Kidney epithelial cell (primary cell): ENCODE measurements at regions not wholly inside any gene's neighbourhood (a gene's known extent, or its start where the extent isn't known, plus 50 kb on each side); places are given as distances from the start of the nearest gene placed in this dataset.

ENCODE experiments used
- DNase-seq: peaks from one replicate; pipeline ENCODE4 v3.0.0-alpha.2; 2010; ENCODE audit warnings: low read depth
- H3K27me3 ChIP-seq: 2 replicates; pipeline ENCODE4 v1.6.0; 2011; ENCODE audit warnings: low read length; ENCODE audit not compliant: control insufficient read depth, insufficient read depth
- H3K36me3 ChIP-seq: 2 replicates; pipeline ENCODE4 v1.5.1; 2011; ENCODE audit warnings: low read length; ENCODE audit not compliant: control insufficient read depth, insufficient read depth
- H3K4me3 ChIP-seq: 2 replicates; pipeline ENCODE4 v1.5.1; 2011; ENCODE audit warnings: low read depth, mild to moderate bottlenecking, control low read depth, low read length
- TF ChIP-seq, protein P1 (sequence below): IDR thresholded peaks from 2 replicates; pipeline ENCODE4 v1.5.1; 2011; ENCODE audit warnings: mild to moderate bottlenecking, moderate library complexity, low read length, control low read depth, inconsistent platforms; ENCODE audit not compliant: insufficient read depth, poor library complexity, severe bottlenecking

- TF ChIP-seq, protein P1, sequence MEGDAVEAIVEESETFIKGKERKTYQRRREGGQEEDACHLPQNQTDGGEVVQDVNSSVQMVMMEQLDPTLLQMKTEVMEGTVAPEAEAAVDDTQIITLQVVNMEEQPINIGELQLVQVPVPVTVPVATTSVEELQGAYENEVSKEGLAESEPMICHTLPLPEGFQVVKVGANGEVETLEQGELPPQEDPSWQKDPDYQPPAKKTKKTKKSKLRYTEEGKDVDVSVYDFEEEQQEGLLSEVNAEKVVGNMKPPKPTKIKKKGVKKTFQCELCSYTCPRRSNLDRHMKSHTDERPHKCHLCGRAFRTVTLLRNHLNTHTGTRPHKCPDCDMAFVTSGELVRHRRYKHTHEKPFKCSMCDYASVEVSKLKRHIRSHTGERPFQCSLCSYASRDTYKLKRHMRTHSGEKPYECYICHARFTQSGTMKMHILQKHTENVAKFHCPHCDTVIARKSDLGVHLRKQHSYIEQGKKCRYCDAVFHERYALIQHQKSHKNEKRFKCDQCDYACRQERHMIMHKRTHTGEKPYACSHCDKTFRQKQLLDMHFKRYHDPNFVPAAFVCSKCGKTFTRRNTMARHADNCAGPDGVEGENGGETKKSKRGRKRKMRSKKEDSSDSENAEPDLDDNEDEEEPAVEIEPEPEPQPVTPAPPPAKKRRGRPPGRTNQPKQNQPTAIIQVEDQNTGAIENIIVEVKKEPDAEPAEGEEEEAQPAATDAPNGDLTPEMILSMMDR: no peak
Measured at GRCh38 chr4:58766763-58767162, 1656.6 kb upstream of the IGFBP7 start.

DNA sequence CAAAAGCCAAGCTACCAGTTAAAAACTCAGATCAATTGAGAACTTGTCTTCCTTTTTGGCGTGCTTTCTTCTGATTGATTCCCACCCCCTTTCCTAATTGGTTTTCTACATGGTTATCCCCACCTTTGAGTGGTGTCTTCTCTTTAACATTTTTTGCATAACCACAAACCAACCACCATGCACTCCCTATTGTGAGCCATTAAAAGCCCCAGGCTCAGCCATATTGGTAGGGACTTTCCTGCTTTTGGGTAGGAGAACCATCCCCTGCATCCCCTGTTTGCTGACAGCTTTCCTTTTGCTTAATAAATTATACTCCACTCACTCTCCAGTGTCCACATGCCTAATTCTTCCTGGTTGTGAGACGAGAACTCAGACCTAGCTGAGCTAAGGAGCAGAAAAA lies 1651.4 kb upstream of the IGFBP7 start:
- no peaks in the 10 kb centered on the region for H3K36me3 ChIP-seq
- no peak for DNase-seq
- TF ChIP-seq, protein P1: no peak
- no peak overlapping the region for H3K4me3 ChIP-seq
- no peaks in the 10 kb centered on the region for H3K27me3 ChIP-seq

More at GRCh38 chr4:58766763-58767162, 1656.6 kb upstream of the IGFBP7 start:
- no peaks in the 10 kb centered on the region for H3K27me3 ChIP-seq
- H3K4me3 ChIP-seq: no peak overlapping the region
- H3K36me3 ChIP-seq: no peaks in the 10 kb centered on the region
- DNase-seq: no peak

DNA sequence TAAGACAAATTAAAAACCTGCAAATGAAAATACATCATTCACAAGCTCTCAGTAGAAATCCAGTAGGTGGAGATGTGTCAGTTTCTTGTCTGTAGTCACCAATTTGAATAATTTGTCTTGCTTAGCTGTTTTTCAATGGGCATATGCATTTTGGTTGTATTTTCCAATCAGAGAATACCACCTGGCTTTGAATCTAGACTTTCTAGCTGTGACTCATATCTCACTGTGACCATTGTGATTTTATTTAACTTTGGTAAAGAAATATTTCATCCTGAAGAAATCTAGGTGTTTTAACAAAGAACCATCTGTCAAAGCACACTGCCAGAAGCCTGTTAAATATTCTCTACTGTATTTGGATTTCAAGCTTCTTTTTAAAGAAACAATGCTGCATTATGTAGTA lies 1650.6 kb upstream of the IGFBP7 start:
- Histone ChIP-seq H3K27me3 (no peaks in the 10 kb centered on the region), H3K4me3 (no peak overlapping the region)

GRCh38 chr4:58760100-58760499 lies 1649.9 kb upstream of the IGFBP7 start:
- no peak overlapping the region for H3K4me3 ChIP-seq
- no peak for DNase-seq
- no peaks in the 10 kb centered on the region for H3K36me3 ChIP-seq
- H3K27me3 ChIP-seq: no peaks in the 10 kb centered on the region
- TF ChIP-seq, protein P1: no peak

More for the DNA sequence above, 1650.6 kb upstream of the IGFBP7 start:
- TF ChIP-seq, protein P1: no peak
- no peak for DNase-seq
- no peaks in the 10 kb centered on the region for H3K36me3 ChIP-seq

DNA sequence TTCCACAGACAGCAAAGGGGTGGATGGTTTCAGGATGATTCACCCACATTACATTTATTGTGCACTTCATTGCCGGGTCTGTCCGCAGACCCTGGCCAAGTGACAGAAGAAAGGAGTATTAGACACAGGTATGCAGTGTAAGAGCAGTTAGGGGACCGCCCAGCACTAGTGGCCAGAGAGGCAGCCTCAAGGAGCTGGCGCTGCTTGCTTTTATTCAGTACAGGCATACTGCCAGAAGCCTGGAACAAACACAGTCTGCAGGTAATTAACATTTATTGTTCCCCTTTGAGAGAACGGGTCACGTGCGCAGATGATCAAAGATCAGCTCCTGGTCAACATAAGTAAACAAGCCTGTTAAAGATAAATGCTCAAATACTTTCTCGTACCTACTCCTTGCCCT lies 1639.0 kb upstream of the IGFBP7 start:
- TF ChIP-seq, protein P1: no peak
- Histone ChIP-seq H3K4me3 (no peak overlapping the region), H3K27me3 (no peaks in the 10 kb centered on the region), H3K36me3 (no peaks in the 10 kb centered on the region)
- no peak for DNase-seq

DNA sequence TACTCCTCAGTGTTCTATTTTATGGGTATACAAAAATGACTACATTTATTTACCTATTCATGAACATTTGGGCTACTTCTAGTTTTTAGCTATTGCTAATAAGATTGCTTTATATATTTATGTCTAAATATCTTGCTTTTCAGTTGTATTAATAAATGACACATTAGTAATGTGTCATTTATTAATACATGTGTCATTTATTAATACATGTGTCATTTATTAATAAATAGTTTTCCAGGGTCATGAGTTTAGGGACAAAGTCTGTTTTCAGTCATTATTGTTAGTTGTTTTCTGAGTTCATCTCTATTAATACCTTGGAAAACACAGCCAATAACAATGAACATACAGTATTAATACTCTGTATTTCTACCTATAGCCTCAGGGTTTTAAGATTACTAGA lies 1630.7 kb upstream of the IGFBP7 start:
- no peak overlapping the region for H3K4me3 ChIP-seq
- no peak for DNase-seq
- TF ChIP-seq, protein P1: no peak
- H3K27me3 ChIP-seq: no peaks in the 10 kb centered on the region
- H3K36me3 ChIP-seq: no peaks in the 10 kb centered on the region
